Stomach (tissue), 4 donors: ENCODE measurements at regions not wholly inside any gene's neighbourhood (a gene's known extent, or its start where the extent isn't known, plus 50 kb on each side); places are given as distances from the start of the nearest gene placed in this dataset.

Source experiments
- CTCF ChIP-seq, 7 experiments: fragments of 450-650 bp in 4 of 7; fragments of 200-600 bp in 3 of 7; sonication (generic) in 3 of 7; IDR thresholded peaks; one replicate each; pipeline ENCODE4 v1.5.1; 2016 to 2019; ENCODE audit warnings: antibody characterized with exemption in 7 of 7, control low read depth in 2 of 7, mild to moderate bottlenecking in 1 of 7
- POLR2A ChIP-seq, 4 donors: fragments of 450-650 bp; IDR thresholded peaks; one replicate each; pipeline ENCODE4 v1.6.1; 2016; ENCODE audit warnings: antibody characterized with exemption in 4 of 4, control low read depth in 2 of 4, mild to moderate bottlenecking in 1 of 4, moderate library complexity in 1 of 4

DNA sequence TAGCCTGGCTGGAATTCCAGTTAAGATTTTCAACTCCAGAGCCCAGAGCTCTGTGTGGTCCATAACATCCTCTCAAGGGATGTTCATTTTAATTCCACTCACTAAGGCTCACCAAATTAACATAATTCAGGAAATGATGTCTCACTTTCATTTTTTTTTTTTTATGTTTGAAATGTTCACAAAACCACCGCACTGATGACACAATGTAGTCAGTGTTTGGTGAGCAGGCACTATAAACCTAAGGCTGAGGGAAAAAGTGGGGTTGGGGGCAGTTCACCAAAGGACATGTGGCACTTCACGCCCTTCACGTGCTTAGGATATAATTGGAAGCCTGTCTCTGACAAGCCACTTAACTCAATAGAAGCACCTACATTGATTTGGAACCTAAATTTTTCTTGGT, 177.3 kb upstream of the CAMK1G start:
- TF ChIP-seq POLR2A (IDR thresholded peaks at IDR 0.05) (no peak), CTCF (IDR thresholded peaks at IDR 0.05) (no peak)
